Ascending aorta (tissue), 2 donors: ENCODE measurements at regions not wholly inside any gene's neighbourhood (a gene's known extent, or its start where the extent isn't known, plus 50 kb on each side); places are given as distances from the start of the nearest gene placed in this dataset.

Source experiments
- DNase-seq, 2 donors: peaks; one replicate each; pipeline ENCODE4 v3.0.0-alpha.2; 2019; ENCODE audit warnings: low spot score in 2 of 2
- H3K27ac ChIP-seq, 2 donors: fragments of 200-600 bp; sonication (generic); one replicate each; pipeline ENCODE4 v1.5.1; 2016 to 2017; ENCODE audit warnings: mild to moderate bottlenecking in 1 of 2
- H3K27me3 ChIP-seq: fragments of 200-600 bp; sonication (generic); one replicate; pipeline ENCODE4 v1.5.1; 2017
- H3K36me3 ChIP-seq, 2 donors: fragments of 200-600 bp; sonication (generic); one replicate each; pipeline ENCODE4 v1.5.1; 2016
- H3K4me1 ChIP-seq, 2 donors: fragments of 200-600 bp; sonication (generic); one replicate each; pipeline ENCODE4 v1.5.1; 2016 to 2017; ENCODE audit warnings: mild to moderate bottlenecking in 1 of 2
- H3K4me3 ChIP-seq, 2 donors: fragments of 200-600 bp; sonication (generic); one replicate each; pipeline ENCODE4 v1.5.1; 2016 to 2017; ENCODE audit warnings: mild to moderate bottlenecking in 1 of 2
- H3K9me3 ChIP-seq, 2 donors: fragments of 200-600 bp; sonication (generic); one replicate each; pipeline ENCODE4 v1.5.1; 2016
- CTCF ChIP-seq, 3 experiments: fragments of 200-600 bp in 2 of 3; fragments of 450-650 bp in 1 of 3; sonication (generic) in 2 of 3; IDR thresholded peaks; one replicate each; pipeline ENCODE4 v1.5.1; 2016 to 2019; ENCODE audit warnings: antibody characterized with exemption in 3 of 3, mild to moderate bottlenecking in 1 of 3, moderate library complexity in 1 of 3
- intact Hi-C: fragments of 100-400 bp; cut with DNase I; formaldehyde crosslinking; loops from one replicate; pipeline ENCODE4 v1.15.1; 2023

DNA sequence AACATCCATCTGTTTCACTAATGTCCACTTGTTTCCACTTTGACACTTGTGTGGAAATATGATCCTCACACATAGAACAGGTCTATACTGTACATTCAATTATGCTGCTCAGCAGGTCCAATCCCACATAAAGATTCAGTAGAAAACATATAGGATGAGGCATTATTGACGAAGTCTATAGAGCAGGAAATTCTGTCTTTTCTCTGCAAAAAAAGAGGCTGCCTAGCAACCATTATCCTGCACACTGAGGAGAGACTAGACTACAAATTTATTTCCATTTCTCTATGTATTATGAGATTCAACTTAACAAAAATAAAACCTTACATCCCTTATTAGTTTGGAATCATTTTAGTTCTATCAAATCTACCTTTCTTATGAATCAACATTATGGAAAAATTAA is 204.6 kb upstream of the POM121L12 start:
- intact Hi-C loops = no loop called here
- no peaks in the 10 kb centered on the region for H3K27me3 ChIP-seq
- no peaks in the 10 kb centered on the region for H3K9me3 ChIP-seq
- no peaks in the 10 kb centered on the region for H3K36me3 ChIP-seq
- DNase-seq = no peak
- H3K4me3 ChIP-seq = no peak overlapping the region
- no peak overlapping the region for H3K27ac ChIP-seq
- no peaks in the 10 kb centered on the region for H3K4me1 ChIP-seq
- TF ChIP-seq CTCF (IDR thresholded peaks at IDR 0.05) = no peak

DNA sequence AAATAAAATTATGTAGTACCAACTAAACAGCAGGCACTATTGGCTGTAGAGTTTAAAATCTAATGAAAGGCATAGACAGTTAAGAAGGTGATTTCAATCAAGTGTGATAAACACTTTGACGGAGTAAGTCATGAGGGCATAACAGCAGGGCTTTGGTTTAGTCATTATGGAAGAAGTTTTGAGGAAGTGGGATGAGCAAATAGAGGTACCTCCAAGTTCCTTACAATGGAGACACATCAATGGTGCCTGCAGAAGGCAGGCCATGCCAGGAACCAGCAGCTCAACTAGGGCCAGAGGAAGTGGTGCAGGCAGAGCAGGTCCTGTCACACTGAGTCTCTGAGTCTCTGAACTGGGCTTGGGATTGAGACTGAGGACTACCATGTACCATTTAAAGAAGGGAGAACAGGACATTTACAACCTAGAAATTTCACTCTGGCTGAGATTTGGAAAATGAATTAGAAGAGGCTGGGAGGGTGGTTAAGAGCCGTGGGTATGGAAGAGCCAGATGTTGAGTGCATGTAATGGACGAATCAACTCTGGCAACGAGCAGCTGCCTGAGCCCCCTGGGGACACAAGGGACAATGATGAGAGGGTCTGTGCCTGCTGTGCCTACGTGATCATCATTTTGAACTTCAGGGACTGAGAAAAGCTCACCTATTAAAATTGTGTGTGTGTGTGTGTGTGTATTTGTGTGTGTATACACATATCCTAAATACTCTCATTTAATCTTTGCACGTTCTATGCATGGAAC is 208.7 kb upstream of the POM121L12 start:
- H3K36me3 ChIP-seq = no peaks in the 10 kb centered on the region
- H3K27me3 ChIP-seq = no peaks in the 10 kb centered on the region
- no peak overlapping the region for H3K27ac ChIP-seq
- H3K4me1 ChIP-seq = no peaks in the 10 kb centered on the region
- no peak overlapping the region for H3K4me3 ChIP-seq
- TF ChIP-seq CTCF (IDR thresholded peaks at IDR 0.05) = no peak
- H3K9me3 ChIP-seq = peaks cover 0 to 8% of the 10 kb centered on the region in 2 donors
- intact Hi-C loops = no loop called here
- no peak for DNase-seq

GRCh38 chr7:52825611-52826010 is 209.8 kb upstream of the POM121L12 start:
- Histone ChIP-seq H3K27ac (no peak overlapping the region), H3K9me3 (peaks cover 0 to 16% of the 10 kb centered on the region in 2 donors), H3K4me3 (no peak overlapping the region), H3K27me3 (no peaks in the 10 kb centered on the region), H3K4me1 (no peaks in the 10 kb centered on the region), H3K36me3 (no peaks in the 10 kb centered on the region)
- TF ChIP-seq CTCF (IDR thresholded peaks at IDR 0.05) = no peak
- DNase-seq = no peak
- intact Hi-C loops = no loop called here

DNA sequence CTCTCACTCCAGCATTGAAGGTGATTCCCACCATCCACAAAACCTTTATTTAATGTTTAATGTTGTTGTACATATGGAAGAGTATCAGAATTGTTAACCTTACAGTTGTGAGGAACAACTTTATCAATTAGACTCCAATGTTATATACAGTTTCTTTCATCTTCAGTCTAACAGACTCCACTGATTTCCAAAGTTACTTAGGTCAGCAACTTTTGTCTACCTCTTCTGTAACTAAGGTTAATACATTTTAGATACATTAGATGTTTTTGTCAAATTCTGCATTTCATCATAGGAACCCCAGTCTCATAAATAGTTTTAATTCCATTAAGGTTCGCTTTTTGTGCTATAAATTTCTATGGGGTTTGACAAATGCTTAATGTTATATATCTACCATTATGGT is 223.9 kb upstream of the POM121L12 start:
- intact Hi-C loops = no loop called here
- no peaks in the 10 kb centered on the region for H3K36me3 ChIP-seq
- H3K27ac ChIP-seq = no peak overlapping the region
- H3K4me3 ChIP-seq = no peak overlapping the region
- no peaks in the 10 kb centered on the region for H3K9me3 ChIP-seq
- no peaks in the 10 kb centered on the region for H3K27me3 ChIP-seq
- DNase-seq = no peak
- no peaks in the 10 kb centered on the region for H3K4me1 ChIP-seq
- no peak for TF ChIP-seq CTCF (IDR thresholded peaks at IDR 0.05)

- no peak for TF ChIP-seq CTCF (IDR thresholded peaks at IDR 0.05)
- no peaks in the 10 kb centered on the region for H3K9me3 ChIP-seq
- no peak for DNase-seq
- intact Hi-C loops = no loop called here
- H3K27ac ChIP-seq = no peak overlapping the region
- no peak overlapping the region for H3K4me3 ChIP-seq
- H3K4me1 ChIP-seq = no peaks in the 10 kb centered on the region
- H3K36me3 ChIP-seq = no peaks in the 10 kb centered on the region
- H3K27me3 ChIP-seq = no peaks in the 10 kb centered on the region
Measured at GRCh38 chr7:52799817-52800216, 235.6 kb upstream of the POM121L12 start.

DNA sequence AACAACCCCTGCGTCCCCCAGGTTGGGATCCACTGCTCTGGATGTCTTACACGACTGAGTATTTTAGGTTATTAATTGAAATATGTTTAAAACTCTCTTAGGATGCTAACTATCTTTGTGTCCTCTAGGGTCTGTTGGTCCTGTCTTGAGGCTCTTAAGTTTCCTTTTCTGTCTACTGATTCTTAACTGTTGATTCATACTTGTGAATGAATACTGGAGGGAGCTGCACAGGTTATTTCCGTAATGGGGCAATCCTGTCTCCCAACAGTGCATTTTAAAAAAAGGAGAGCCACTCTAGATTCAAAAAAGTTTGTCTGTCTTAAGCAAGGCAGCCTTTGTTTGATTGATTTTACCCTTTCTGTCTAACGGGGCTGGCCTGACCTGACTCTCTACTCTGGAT is 237.6 kb upstream of the POM121L12 start:
- no peaks in the 10 kb centered on the region for H3K27me3 ChIP-seq
- intact Hi-C loops = no loop called here
- TF ChIP-seq CTCF (IDR thresholded peaks at IDR 0.05) = no peak
- no peak overlapping the region for H3K27ac ChIP-seq
- no peaks in the 10 kb centered on the region for H3K4me1 ChIP-seq
- H3K4me3 ChIP-seq = no peak overlapping the region
- no peaks in the 10 kb centered on the region for H3K9me3 ChIP-seq
- no peak for DNase-seq
- H3K36me3 ChIP-seq = no peaks in the 10 kb centered on the region
